Mesodermal cell (in vitro differentiated cells): ENCODE measurements at regions not wholly inside any gene's neighbourhood (a gene's known extent, or its start where the extent isn't known, plus 50 kb on each side); places are given as distances from the start of the nearest gene placed in this dataset.
"Not testable (repeated sequence)": the region's sequence is repeated elsewhere in the genome, so short reads cannot be mapped to it uniquely, and the experiment has no call there.

Experiments
- H3K27ac ChIP-seq: 2 replicates; pipeline ENCODE4 v1.7.0; 2013; ENCODE audit warnings: mild to moderate bottlenecking, low read depth, low read length, moderate library complexity; ENCODE audit not compliant: severe bottlenecking
- H3K36me3 ChIP-seq: 2 replicates; pipeline ENCODE4 v1.7.1; 2013; ENCODE audit warnings: mild to moderate bottlenecking, low read length, moderate library complexity; ENCODE audit not compliant: control insufficient read depth, insufficient read depth
- H3K4me1 ChIP-seq: one replicate; pipeline ENCODE4 v1.7.1; 2013; ENCODE audit warnings: mild to moderate bottlenecking, low read length; ENCODE audit not compliant: insufficient read depth, control insufficient read depth, poor library complexity, severe bottlenecking
- H3K4me3 ChIP-seq: 2 replicates; pipeline ENCODE4 v1.7.0; 2013; ENCODE audit warnings: low read length, control low read depth, mild to moderate bottlenecking; ENCODE audit not compliant: insufficient read depth, poor library complexity, severe bottlenecking; ENCODE audit errors: extremely low read depth
- H3K9me3 ChIP-seq: 2 replicates; pipeline ENCODE4 v1.7.1; 2013; ENCODE audit warnings: mild to moderate bottlenecking, low read length, moderate library complexity; ENCODE audit not compliant: control insufficient read depth
- WGBS, 2 experiments: methylation state at CpG; one replicate each; pipeline ENCODE4 v1.1.5; 2013; ENCODE audit warnings: missing lambda C conversion rate in 2 of 2; ENCODE audit not compliant: insufficient coverage in 2 of 2; 5-methylcytosine and 5-hydroxymethylcytosine counted together

- Histone ChIP-seq H3K9me3 (no peaks in the 10 kb centered on the region), H3K27ac (no peak overlapping the region), H3K36me3 (no peaks in the 10 kb centered on the region), H3K4me3 (no peak overlapping the region), H3K4me1 (peaks cover 9% of the 10 kb centered on the region)
- WGBS, 2 experiments: 33% methylated on average over 1 of the region's 1 CpG; no CpG with 5 or more reads in 1 of the 2 experiments
Measured at GRCh38 chr5:99176186-99176585, 247.4 kb upstream of the CHD1 start.

- Histone ChIP-seq H3K4me1 (no peaks in the 10 kb centered on the region), H3K4me3 (no peak overlapping the region), H3K36me3 (no peaks in the 10 kb centered on the region), H3K27ac (no peak overlapping the region), H3K9me3 (no peaks in the 10 kb centered on the region)
- 88% methylated on average over 2 of the region's 3 CpGs; no CpG with 5 or more reads in 1 of the 2 experiments for WGBS, 2 experiments
Measured at GRCh38 chr5:99169309-99169708, 240.5 kb upstream of the CHD1 start.

DNA sequence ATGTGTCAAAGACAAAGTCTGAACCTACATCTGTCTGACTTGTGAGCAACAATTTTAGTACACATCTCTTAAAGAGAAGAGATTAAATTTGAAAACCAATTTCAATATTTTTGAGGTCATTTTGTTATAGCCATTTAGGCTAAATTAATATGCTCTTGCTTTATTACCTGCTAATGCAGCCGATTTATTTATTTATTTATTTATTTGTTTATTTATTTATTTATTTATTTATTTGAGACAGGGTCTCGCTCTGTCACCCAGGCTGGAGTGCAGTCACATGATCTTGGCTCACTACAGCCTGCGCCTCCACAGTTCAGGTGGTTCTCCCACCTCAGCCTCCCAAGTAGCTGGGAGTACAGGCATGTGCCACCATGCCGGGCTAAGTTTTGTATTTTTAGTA, 232.7 kb upstream of the CHD1 start:
- H3K36me3 ChIP-seq, H3K27ac ChIP-seq, H3K4me1 ChIP-seq, H3K4me3 ChIP-seq, H3K9me3 ChIP-seq: not testable (repeated sequence)
- 86% methylated on average over 1 to 2 of the region's 4 CpGs for WGBS, 2 experiments

DNA sequence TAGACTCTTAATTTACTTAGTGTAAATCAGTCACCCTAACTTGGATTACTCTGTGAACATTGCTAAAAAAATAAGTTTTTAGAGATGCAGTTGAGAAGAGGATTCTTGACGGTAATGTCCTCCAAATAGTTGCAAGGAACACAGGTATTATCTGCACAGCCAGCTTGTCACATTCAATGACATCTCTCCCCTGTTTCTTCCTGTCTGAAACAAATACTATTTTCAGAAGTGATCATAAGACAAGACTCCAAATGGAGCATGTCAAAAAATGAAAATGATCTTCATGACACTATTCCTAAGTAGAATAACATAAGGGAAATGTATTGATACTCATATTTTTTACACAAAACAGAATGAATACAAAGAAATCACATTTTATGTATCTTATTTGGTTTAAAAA, 227.9 kb upstream of the CHD1 start:
- no peak overlapping the region for H3K27ac ChIP-seq
- no peaks in the 10 kb centered on the region for H3K4me1 ChIP-seq
- no peak overlapping the region for H3K4me3 ChIP-seq
- no peaks in the 10 kb centered on the region for H3K9me3 ChIP-seq
- 86% methylated on average over 1 of the region's 1 CpG; no CpG with 5 or more reads in 1 of the 2 experiments for WGBS, 2 experiments
- no peaks in the 10 kb centered on the region for H3K36me3 ChIP-seq

DNA sequence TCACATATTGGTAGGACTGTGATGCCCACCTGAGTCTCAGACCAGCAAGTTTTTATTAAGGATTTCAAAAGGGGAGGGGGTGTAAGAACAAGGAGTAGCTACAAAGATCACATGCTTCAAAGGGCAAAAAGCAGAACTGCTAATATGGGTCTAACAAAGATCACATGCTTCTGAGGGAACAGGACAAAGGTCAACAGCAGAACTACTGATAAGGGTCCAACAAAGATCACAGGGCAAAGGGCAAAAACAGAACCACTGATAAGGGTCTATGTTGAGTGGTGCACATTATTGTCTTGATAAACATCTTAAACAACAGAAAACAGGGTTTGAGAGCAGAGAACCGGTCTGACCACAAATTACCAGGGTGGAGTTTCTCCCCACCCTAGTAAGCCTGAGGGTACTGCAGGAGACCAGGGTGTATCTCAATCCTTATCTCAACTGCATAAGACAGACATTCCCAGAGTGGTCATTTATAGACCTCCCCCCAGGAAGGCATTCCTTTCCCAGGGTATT, 214.5 kb upstream of the CHD1 start:
- not testable (repeated sequence) for H3K9me3 ChIP-seq, H3K27ac ChIP-seq, H3K4me1 ChIP-seq, H3K36me3 ChIP-seq, H3K4me3 ChIP-seq
- WGBS, 2 experiments: 100% methylated on average over 1 of the region's 1 CpG; no CpG with 5 or more reads in 1 of the 2 experiments

DNA sequence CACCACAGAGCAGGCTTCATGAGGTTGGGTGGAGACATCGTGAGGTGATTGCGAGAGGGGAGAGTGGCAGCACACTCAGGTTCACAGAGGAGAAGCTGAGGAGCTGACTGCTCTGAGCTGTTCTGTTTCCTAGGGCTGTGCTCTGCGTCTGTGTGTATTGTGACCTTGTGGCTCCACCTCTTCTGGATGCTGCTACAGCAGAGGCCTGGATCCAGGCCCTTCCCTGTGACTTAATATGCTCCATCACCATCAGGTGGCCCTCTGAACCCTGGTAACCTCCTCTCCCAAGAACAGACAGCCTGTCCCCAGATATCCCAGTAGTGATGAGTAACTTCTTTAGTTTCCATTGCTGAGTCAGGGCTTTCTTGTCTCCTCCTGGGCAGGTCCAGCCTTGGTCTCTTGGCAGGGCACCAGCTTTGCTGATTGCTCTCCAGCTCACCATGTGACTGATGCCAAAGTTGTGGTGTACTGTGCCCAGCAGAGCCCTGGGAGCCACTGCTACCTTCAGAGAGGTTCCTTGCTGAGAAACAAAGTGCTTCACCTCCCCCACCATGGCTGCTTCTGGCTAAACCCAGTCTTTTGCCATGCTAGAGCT, 212.8 kb upstream of the CHD1 start:
- peaks cover 4% of the 10 kb centered on the region for H3K9me3 ChIP-seq
- H3K27ac ChIP-seq: no peak overlapping the region
- H3K4me1 ChIP-seq: no peaks in the 10 kb centered on the region
- WGBS, 2 experiments: 75 to 81% methylated on average over 3 of the region's 3 CpGs
- no peak overlapping the region for H3K4me3 ChIP-seq
- H3K36me3 ChIP-seq: no peaks in the 10 kb centered on the region

DNA sequence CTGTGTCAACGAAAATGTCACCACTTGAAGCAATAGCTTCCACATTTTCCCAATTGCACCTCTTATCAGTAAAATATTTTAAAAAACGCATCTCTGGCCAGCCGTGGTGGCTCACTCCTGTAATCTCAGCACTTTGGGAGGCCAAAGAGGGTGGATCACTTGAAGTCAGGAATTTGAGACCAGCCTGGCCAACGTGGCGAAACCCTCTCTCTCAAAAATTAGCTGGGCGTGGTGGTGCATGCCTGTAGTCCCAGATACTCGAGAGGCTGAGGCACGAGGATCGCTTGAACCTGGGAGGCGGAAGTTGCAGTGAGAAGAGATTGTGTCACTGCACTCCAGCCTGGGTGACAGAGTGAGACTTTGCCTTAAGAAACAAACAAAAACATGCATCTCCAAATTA, 210.1 kb upstream of the CHD1 start:
- no peak overlapping the region for H3K4me3 ChIP-seq
- no peaks in the 10 kb centered on the region for H3K4me1 ChIP-seq
- H3K9me3 ChIP-seq: peaks cover 4% of the 10 kb centered on the region
- H3K27ac ChIP-seq: no peak overlapping the region
- H3K36me3 ChIP-seq: no peaks in the 10 kb centered on the region
- 88 to 93% methylated on average over 5 to 7 of the region's 10 CpGs for WGBS, 2 experiments

GRCh38 chr5:99133921-99134320, 205.1 kb upstream of the CHD1 start:
- WGBS, 2 experiments: no CpG with 5 or more reads among the region's 4 CpGs
- H3K9me3 ChIP-seq: no peaks in the 10 kb centered on the region
- no peaks in the 10 kb centered on the region for H3K4me1 ChIP-seq
- H3K27ac ChIP-seq: no peak overlapping the region
- no peak overlapping the region for H3K4me3 ChIP-seq
- H3K36me3 ChIP-seq: no peaks in the 10 kb centered on the region

- H3K4me3 ChIP-seq: no peak overlapping the region
- H3K36me3 ChIP-seq: no peaks in the 10 kb centered on the region
- WGBS, 2 experiments: 87 to 90% methylated on average over 6 of the region's 6 CpGs
- no peak overlapping the region for H3K27ac ChIP-seq
- no peaks in the 10 kb centered on the region for H3K9me3 ChIP-seq
- H3K4me1 ChIP-seq: no peaks in the 10 kb centered on the region
Measured at GRCh38 chr5:99129768-99130501, 201.1 kb upstream of the CHD1 start.

GRCh38 chr5:99122976-99123375, 194.2 kb upstream of the CHD1 start:
- Histone ChIP-seq H3K4me1 (no peaks in the 10 kb centered on the region), H3K36me3 (no peaks in the 10 kb centered on the region), H3K4me3 (no peak overlapping the region), H3K9me3 (no peaks in the 10 kb centered on the region), H3K27ac (no peak overlapping the region)

- WGBS, 2 experiments: 100% methylated on average over 3 of the region's 3 CpGs; no CpG with 5 or more reads in 1 of the 2 experiments
- Histone ChIP-seq H3K4me3 (no peak overlapping the region), H3K36me3 (no peaks in the 10 kb centered on the region), H3K9me3 (no peaks in the 10 kb centered on the region), H3K4me1 (no peaks in the 10 kb centered on the region), H3K27ac (no peak overlapping the region)
Measured at GRCh38 chr5:99119326-99119725, 190.5 kb upstream of the CHD1 start.
